ENCODE measurements at regions not wholly inside any gene's neighbourhood (a gene's known extent, or its start where the extent isn't known, plus 50 kb on each side); places are given as distances from the start of the nearest gene placed in this dataset.

DNA sequence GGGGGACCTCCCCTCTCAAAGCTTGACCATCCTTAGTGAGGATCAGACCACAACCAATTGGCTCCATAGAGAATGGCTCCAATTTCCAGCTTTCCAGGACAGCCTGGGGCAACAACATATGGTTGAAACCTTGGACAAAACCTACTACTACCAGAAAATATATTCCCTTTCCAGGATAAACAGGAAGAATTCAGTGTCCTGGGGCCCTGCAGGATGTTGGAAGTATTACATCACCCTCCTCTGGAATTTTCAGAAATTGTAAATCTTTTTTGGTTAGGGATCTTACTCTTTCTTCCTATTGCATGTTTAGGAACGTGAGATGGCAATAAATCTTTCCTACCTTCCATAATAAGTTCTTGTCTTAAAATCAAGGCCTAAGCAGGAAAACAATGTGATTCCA, 158.9 kb upstream of the MEIS1 start:
- Histone ChIP-seq H3K4me3 (ENCODE audit: low read length) (no peak overlapping the region), H3K79me2 (ENCODE audit: low read length) (no peaks in the 10 kb centered on the region), H3K9me2 (replicated peaks; ENCODE audit: insufficient read depth, low read length) (no peaks in the 10 kb centered on the region), H3K27ac (ENCODE audit: low read length) (no peak overlapping the region), H3K9me3 (replicated peaks; ENCODE audit: insufficient read depth, low read length) (no peaks in the 10 kb centered on the region), H3K27me3 (replicated peaks; ENCODE audit: insufficient read depth, low read length) (no peaks in the 10 kb centered on the region), H4K20me1 (ENCODE audit: insufficient read depth, low read length) (no peaks in the 10 kb centered on the region), H3K36me3 (replicated peaks; ENCODE audit: insufficient read depth, low read length) (no peaks in the 10 kb centered on the region), H3K9ac (ENCODE audit: low read length) (no peak overlapping the region), H3F3A (ENCODE audit: insufficient read depth, low read length) (no peaks in the 10 kb centered on the region), H2AFZ (ENCODE audit: low read length) (no peak overlapping the region), H3K4me2 (ENCODE audit: low read depth, low read length) (no peak overlapping the region), H3K4me1 (ENCODE audit: low read length) (no peaks in the 10 kb centered on the region)
- TF ChIP-seq, protein P1, sequence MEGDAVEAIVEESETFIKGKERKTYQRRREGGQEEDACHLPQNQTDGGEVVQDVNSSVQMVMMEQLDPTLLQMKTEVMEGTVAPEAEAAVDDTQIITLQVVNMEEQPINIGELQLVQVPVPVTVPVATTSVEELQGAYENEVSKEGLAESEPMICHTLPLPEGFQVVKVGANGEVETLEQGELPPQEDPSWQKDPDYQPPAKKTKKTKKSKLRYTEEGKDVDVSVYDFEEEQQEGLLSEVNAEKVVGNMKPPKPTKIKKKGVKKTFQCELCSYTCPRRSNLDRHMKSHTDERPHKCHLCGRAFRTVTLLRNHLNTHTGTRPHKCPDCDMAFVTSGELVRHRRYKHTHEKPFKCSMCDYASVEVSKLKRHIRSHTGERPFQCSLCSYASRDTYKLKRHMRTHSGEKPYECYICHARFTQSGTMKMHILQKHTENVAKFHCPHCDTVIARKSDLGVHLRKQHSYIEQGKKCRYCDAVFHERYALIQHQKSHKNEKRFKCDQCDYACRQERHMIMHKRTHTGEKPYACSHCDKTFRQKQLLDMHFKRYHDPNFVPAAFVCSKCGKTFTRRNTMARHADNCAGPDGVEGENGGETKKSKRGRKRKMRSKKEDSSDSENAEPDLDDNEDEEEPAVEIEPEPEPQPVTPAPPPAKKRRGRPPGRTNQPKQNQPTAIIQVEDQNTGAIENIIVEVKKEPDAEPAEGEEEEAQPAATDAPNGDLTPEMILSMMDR (IDR thresholded peaks at IDR 0.05; ENCODE audit: low read length): no peak
- TF ChIP-seq EZH2 (optimal IDR thresholded peaks at IDR 0.05; ENCODE audit: low read depth, low read length): no peak
- TF ChIP-seq EZH2phosphoT487 (IDR thresholded peaks at IDR 0.05; ENCODE audit: low read length): no peak
- DNase-seq: no peak

DNA sequence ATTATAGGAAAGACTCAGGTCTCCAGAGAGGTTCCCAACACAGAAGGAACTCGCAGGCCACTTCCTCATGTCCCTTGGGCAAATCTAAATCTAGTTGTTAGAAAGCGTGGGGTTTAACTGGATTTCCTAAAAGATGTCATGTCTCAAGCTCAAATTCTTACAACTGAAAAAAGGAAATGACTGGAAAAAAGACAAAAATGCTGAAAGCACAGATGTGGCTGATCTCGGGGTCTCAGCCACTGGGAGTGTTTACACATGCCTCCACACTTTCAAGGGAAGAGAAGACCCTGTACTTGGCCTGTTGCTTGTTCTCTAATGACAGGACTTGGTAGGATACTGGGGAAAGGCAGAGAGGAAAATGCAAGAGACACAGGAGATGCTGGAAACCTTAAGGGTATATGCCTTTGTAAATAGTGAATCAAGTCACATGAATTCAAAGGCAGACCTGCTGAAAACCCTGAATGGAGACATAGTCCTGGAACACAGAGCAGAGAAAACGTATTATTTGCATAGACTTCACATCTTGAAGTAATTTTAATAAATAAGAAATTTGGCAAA, 160.9 kb upstream of the MEIS1 start:
- Histone ChIP-seq H3K4me1 (ENCODE audit: low read length) (no peaks in the 10 kb centered on the region), H3K79me2 (ENCODE audit: low read length) (no peaks in the 10 kb centered on the region), H2AFZ (ENCODE audit: low read length) (no peak overlapping the region), H3F3A (ENCODE audit: insufficient read depth, low read length) (no peaks in the 10 kb centered on the region), H3K27me3 (replicated peaks; ENCODE audit: insufficient read depth, low read length) (no peaks in the 10 kb centered on the region), H4K20me1 (ENCODE audit: insufficient read depth, low read length) (no peaks in the 10 kb centered on the region), H3K9ac (ENCODE audit: low read length) (no peak overlapping the region), H3K27ac (ENCODE audit: low read length) (no peak overlapping the region), H3K4me3 (ENCODE audit: low read length) (no peak overlapping the region), H3K4me2 (ENCODE audit: low read depth, low read length) (no peak overlapping the region), H3K9me2 (replicated peaks; ENCODE audit: insufficient read depth, low read length) (no peaks in the 10 kb centered on the region), H3K9me3 (replicated peaks; ENCODE audit: insufficient read depth, low read length) (no peaks in the 10 kb centered on the region), H3K36me3 (replicated peaks; ENCODE audit: insufficient read depth, low read length) (no peaks in the 10 kb centered on the region)
- TF ChIP-seq, protein P1 (IDR thresholded peaks at IDR 0.05; ENCODE audit: low read length): no peak
- TF ChIP-seq EZH2 (optimal IDR thresholded peaks at IDR 0.05; ENCODE audit: low read depth, low read length): no peak
- no peak for TF ChIP-seq EZH2phosphoT487 (IDR thresholded peaks at IDR 0.05; ENCODE audit: low read length)
- no peak for DNase-seq

DNA sequence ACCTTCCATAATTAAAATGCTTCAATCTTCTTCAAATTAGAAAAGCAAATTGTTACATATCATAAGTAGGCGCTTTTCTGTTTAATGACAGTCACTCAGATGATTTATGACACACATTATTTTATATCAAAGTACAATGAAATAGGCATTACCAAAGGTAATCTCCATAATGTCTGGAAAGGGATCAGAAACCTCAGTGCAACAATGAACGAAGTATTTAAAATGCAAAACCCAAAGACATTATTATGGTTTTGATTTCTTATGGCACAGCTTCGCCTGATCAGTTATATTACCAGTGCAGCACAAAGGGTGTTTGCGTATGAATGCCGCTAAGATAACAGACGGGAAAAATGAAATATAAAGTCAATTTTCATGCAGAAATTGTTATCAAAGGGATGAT, 162.2 kb upstream of the MEIS1 start:
- TF ChIP-seq EZH2 (optimal IDR thresholded peaks at IDR 0.05; ENCODE audit: low read depth, low read length): no peak
- no peak for TF ChIP-seq EZH2phosphoT487 (IDR thresholded peaks at IDR 0.05; ENCODE audit: low read length)
- TF ChIP-seq, protein P1 (IDR thresholded peaks at IDR 0.05; ENCODE audit: low read length): no peak
- no peaks in the 10 kb centered on the region for H3K4me1 ChIP-seq (ENCODE audit: low read length)
- no peaks in the 10 kb centered on the region for H3K36me3 ChIP-seq (replicated peaks; ENCODE audit: insufficient read depth, low read length)
- H2AFZ ChIP-seq (ENCODE audit: low read length): no peak overlapping the region
- no peak overlapping the region for H3K27ac ChIP-seq (ENCODE audit: low read length)
- H3F3A ChIP-seq (ENCODE audit: insufficient read depth, low read length): no peaks in the 10 kb centered on the region
- DNase-seq: no peak
- no peak overlapping the region for H3K4me2 ChIP-seq (ENCODE audit: low read depth, low read length)
- H3K9me2 ChIP-seq (replicated peaks; ENCODE audit: insufficient read depth, low read length): no peaks in the 10 kb centered on the region
- H4K20me1 ChIP-seq (ENCODE audit: insufficient read depth, low read length): no peaks in the 10 kb centered on the region
- H3K9me3 ChIP-seq (replicated peaks; ENCODE audit: insufficient read depth, low read length): no peaks in the 10 kb centered on the region
- H3K27me3 ChIP-seq (replicated peaks; ENCODE audit: insufficient read depth, low read length): no peaks in the 10 kb centered on the region
- no peak overlapping the region for H3K9ac ChIP-seq (ENCODE audit: low read length)
- no peak overlapping the region for H3K4me3 ChIP-seq (ENCODE audit: low read length)
- no peaks in the 10 kb centered on the region for H3K79me2 ChIP-seq (ENCODE audit: low read length)
